ENCODE measurements at regions not wholly inside any gene's neighbourhood (a gene's known extent, or its start where the extent isn't known, plus 50 kb on each side); places are given as distances from the start of the nearest gene placed in this dataset.

GRCh38 chr5:13536933-13537332, 407.6 kb downstream of the DNAH5 start:
- no peak overlapping the region for H3K27ac ChIP-seq
- TF ChIP-seq ZFX (IDR thresholded peaks at IDR 0.05), result no peak
- TF ChIP-seq CTCF (conservative IDR thresholded peaks at IDR 0.05), result no peak

- no peak overlapping the region for H3K27ac ChIP-seq
- TF ChIP-seq CTCF (conservative IDR thresholded peaks at IDR 0.05) (no peak), ZFX (IDR thresholded peaks at IDR 0.05) (no peak)
Measured at GRCh38 chr5:13533833-13534232, 410.7 kb downstream of the DNAH5 start.

GRCh38 chr5:13529300-13529699, 415.2 kb downstream of the DNAH5 start:
- H3K27ac ChIP-seq, result no peak overlapping the region
- TF ChIP-seq ZFX (IDR thresholded peaks at IDR 0.05) (no peak), CTCF (conservative IDR thresholded peaks at IDR 0.05) (no peak)

GRCh38 chr5:13524936-13525335, 419.6 kb downstream of the DNAH5 start:
- H3K27ac ChIP-seq, result no peak overlapping the region
- TF ChIP-seq ZFX (IDR thresholded peaks at IDR 0.05), result no peak
- no peak for TF ChIP-seq CTCF (conservative IDR thresholded peaks at IDR 0.05)

GRCh38 chr5:13519131-13519530, 425.4 kb downstream of the DNAH5 start:
- no peak overlapping the region for H3K27ac ChIP-seq
- TF ChIP-seq ZFX (IDR thresholded peaks at IDR 0.05) (no peak), CTCF (conservative IDR thresholded peaks at IDR 0.05) (no peak)

GRCh38 chr5:13516195-13516594, 428.3 kb downstream of the DNAH5 start:
- no peak overlapping the region for H3K27ac ChIP-seq

GRCh38 chr5:13511442-13511841, 433.0 kb downstream of the DNAH5 start:
- no peak for TF ChIP-seq ZFX (IDR thresholded peaks at IDR 0.05)
- no peak overlapping the region for H3K27ac ChIP-seq

More at GRCh38 chr5:13516195-13516594, 428.3 kb downstream of the DNAH5 start:
- TF ChIP-seq ZFX (IDR thresholded peaks at IDR 0.05), result no peak

GRCh38 chr5:13510616-13511015, 433.9 kb downstream of the DNAH5 start:
- no peak overlapping the region for H3K27ac ChIP-seq
- TF ChIP-seq CTCF (conservative IDR thresholded peaks at IDR 0.05) (no peak), ZFX (IDR thresholded peaks at IDR 0.05) (no peak)

- H3K27ac ChIP-seq, result no peak overlapping the region
- TF ChIP-seq ZFX (IDR thresholded peaks at IDR 0.05) (no peak), CTCF (conservative IDR thresholded peaks at IDR 0.05) (no peak)
Measured at GRCh38 chr5:13508559-13508958, 435.9 kb downstream of the DNAH5 start.
